Vagina (tissue), 2 donors: ENCODE measurements at regions not wholly inside any gene's neighbourhood (a gene's known extent, or its start where the extent isn't known, plus 50 kb on each side); places are given as distances from the start of the nearest gene placed in this dataset.

Source experiments
- DNase-seq, 2 donors: peaks; one replicate each; pipeline ENCODE4 v3.0.0-alpha.2; 2017; ENCODE audit errors: extremely low spot score in 2 of 2
- H3K27ac ChIP-seq: fragments of 200-600 bp; sonication (generic); one replicate; pipeline ENCODE4 v1.5.1; 2019
- H3K27me3 ChIP-seq: fragments of 200-600 bp; sonication (generic); one replicate; pipeline ENCODE4 v1.5.1; 2019
- H3K36me3 ChIP-seq, 2 donors: fragments of 200-600 bp; sonication (generic); one replicate each; pipeline ENCODE4 v1.5.1; 2017 to 2019
- H3K4me1 ChIP-seq: fragments of 200-600 bp; sonication (generic); one replicate; pipeline ENCODE4 v1.5.1; 2019
- H3K4me3 ChIP-seq, 2 donors: fragments of 200-600 bp; sonication (generic); 1 replicate in 1 of 2; 2 replicates in 1 of 2; pipeline ENCODE4 v1.5.1; 2016 to 2019
- H3K9me3 ChIP-seq: fragments of 200-600 bp; sonication (generic); one replicate; pipeline ENCODE4 v1.5.1; 2019
- POLR2A ChIP-seq, 2 donors: fragments of 450-650 bp; IDR thresholded peaks; one replicate each; pipeline ENCODE4 v1.6.1; 2017; ENCODE audit warnings: antibody characterized with exemption in 2 of 2, mild to moderate bottlenecking in 2 of 2, moderate library complexity in 2 of 2
- POLR2AphosphoS5 ChIP-seq, 2 donors: sonication (generic); formaldehyde crosslinking; IDR thresholded peaks; one replicate each; pipeline ENCODE4 v1.9.0; 2017; ENCODE audit warnings: antibody characterized with exemption in 2 of 2, mild to moderate bottlenecking in 2 of 2, low read depth in 1 of 2; ENCODE audit not compliant: insufficient read depth in 1 of 2
- intact Hi-C: fragments of 100-400 bp; cut with DNase I; formaldehyde crosslinking; loops from one replicate; pipeline ENCODE4 v1.15.1; 2023
- TF ChIP-seq, protein P1 (sequence below), 3 experiments: fragments of 450-650 bp in 2 of 3; fragments of 200-600 bp in 1 of 3; sonication (generic) in 1 of 3; IDR thresholded peaks; one replicate each; pipeline ENCODE4 v1.5.1; 2017 to 2019; ENCODE audit warnings: antibody characterized with exemption in 3 of 3, mild to moderate bottlenecking in 2 of 3, moderate library complexity in 2 of 3

- H3K9me3 ChIP-seq: no peaks in the 10 kb centered on the region
- H3K36me3 ChIP-seq: no peaks in the 10 kb centered on the region
- no peaks in the 10 kb centered on the region for H3K4me1 ChIP-seq
- TF ChIP-seq POLR2A (IDR thresholded peaks at IDR 0.05): no peak
- TF ChIP-seq, protein P1, sequence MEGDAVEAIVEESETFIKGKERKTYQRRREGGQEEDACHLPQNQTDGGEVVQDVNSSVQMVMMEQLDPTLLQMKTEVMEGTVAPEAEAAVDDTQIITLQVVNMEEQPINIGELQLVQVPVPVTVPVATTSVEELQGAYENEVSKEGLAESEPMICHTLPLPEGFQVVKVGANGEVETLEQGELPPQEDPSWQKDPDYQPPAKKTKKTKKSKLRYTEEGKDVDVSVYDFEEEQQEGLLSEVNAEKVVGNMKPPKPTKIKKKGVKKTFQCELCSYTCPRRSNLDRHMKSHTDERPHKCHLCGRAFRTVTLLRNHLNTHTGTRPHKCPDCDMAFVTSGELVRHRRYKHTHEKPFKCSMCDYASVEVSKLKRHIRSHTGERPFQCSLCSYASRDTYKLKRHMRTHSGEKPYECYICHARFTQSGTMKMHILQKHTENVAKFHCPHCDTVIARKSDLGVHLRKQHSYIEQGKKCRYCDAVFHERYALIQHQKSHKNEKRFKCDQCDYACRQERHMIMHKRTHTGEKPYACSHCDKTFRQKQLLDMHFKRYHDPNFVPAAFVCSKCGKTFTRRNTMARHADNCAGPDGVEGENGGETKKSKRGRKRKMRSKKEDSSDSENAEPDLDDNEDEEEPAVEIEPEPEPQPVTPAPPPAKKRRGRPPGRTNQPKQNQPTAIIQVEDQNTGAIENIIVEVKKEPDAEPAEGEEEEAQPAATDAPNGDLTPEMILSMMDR (IDR thresholded peaks at IDR 0.05): no peak
- TF ChIP-seq POLR2AphosphoS5 (IDR thresholded peaks at IDR 0.05; ENCODE audit: insufficient read depth in 1 of 2, low read depth in 1 of 2): no peak
- no peaks in the 10 kb centered on the region for H3K27me3 ChIP-seq
- no peak overlapping the region for H3K27ac ChIP-seq
- no peak overlapping the region for H3K4me3 ChIP-seq
- intact Hi-C loops: no loop called here
- no peak for DNase-seq
Observed at GRCh38 chr3:153090973-153091372, 71.1 kb upstream of the RAP2B start.

- Histone ChIP-seq H3K27ac (no peak overlapping the region), H3K4me3 (no peak overlapping the region), H3K4me1 (no peaks in the 10 kb centered on the region), H3K36me3 (no peaks in the 10 kb centered on the region), H3K27me3 (no peaks in the 10 kb centered on the region), H3K9me3 (no peaks in the 10 kb centered on the region)
- DNase-seq: no peak
- intact Hi-C loops: no loop called here
- TF ChIP-seq POLR2AphosphoS5 (IDR thresholded peaks at IDR 0.05; ENCODE audit: insufficient read depth in 1 of 2, low read depth in 1 of 2) (no peak), POLR2A (IDR thresholded peaks at IDR 0.05) (no peak)
- TF ChIP-seq, protein P1 (IDR thresholded peaks at IDR 0.05): no peak
Observed at GRCh38 chr3:153093629-153094028, 68.4 kb upstream of the RAP2B start.

DNA sequence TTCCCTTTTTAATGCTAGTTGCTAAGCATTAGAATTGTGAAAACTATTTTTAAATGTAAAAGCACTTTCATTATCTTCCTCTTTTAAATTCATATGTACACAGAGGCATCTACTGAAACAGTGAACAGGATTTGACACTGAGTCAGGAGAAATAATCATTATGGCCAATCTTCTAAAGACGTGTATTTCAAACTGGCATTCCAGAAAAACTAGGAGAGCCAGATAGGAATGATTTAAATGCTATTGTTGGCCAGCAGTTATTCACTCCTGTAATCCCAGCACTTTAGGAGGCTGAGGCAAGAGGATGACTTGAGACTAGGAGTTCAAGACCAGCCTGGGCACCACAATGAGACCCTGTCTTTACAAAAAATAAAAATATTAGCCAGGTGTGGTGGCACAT, 67.6 kb upstream of the RAP2B start:
- H3K27ac ChIP-seq: no peak overlapping the region
- H3K9me3 ChIP-seq: no peaks in the 10 kb centered on the region
- H3K4me1 ChIP-seq: no peaks in the 10 kb centered on the region
- no peak for TF ChIP-seq POLR2AphosphoS5 (IDR thresholded peaks at IDR 0.05; ENCODE audit: insufficient read depth in 1 of 2, low read depth in 1 of 2)
- no peak for TF ChIP-seq POLR2A (IDR thresholded peaks at IDR 0.05)
- TF ChIP-seq, protein P1 (IDR thresholded peaks at IDR 0.05): no peak
- no peaks in the 10 kb centered on the region for H3K27me3 ChIP-seq
- no peaks in the 10 kb centered on the region for H3K36me3 ChIP-seq
- H3K4me3 ChIP-seq: no peak overlapping the region
- intact Hi-C loops: no loop called here
- no peak for DNase-seq

GRCh38 chr3:153095441-153095840, 66.6 kb upstream of the RAP2B start:
- TF ChIP-seq POLR2AphosphoS5 (IDR thresholded peaks at IDR 0.05; ENCODE audit: insufficient read depth in 1 of 2, low read depth in 1 of 2) (no peak), POLR2A (IDR thresholded peaks at IDR 0.05) (no peak)
- TF ChIP-seq, protein P1 (IDR thresholded peaks at IDR 0.05): no peak

DNA sequence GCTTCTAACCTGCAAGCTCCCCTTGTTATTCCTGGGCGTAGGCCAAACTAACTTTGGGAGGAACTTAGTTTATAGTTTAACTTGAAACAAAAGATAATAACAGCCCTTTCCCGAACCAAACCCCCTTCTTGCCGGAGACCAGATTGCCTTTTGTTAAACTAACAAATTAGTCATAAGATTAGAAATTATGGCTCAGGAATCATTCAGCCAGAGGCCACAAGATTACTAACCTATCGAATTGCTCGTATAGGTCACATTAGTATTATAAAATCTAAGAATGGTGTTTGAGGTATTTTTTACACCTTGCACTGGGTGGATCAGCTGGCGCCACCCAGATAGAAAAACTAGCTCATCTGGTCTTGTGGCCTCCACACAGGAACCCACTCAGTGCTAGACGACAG, 65.3 kb upstream of the RAP2B start:
- Histone ChIP-seq H3K27ac (no peak overlapping the region), H3K4me3 (no peak overlapping the region), H3K27me3 (no peaks in the 10 kb centered on the region), H3K9me3 (no peaks in the 10 kb centered on the region), H3K36me3 (no peaks in the 10 kb centered on the region), H3K4me1 (no peaks in the 10 kb centered on the region)
- no peak for TF ChIP-seq POLR2AphosphoS5 (IDR thresholded peaks at IDR 0.05; ENCODE audit: insufficient read depth in 1 of 2, low read depth in 1 of 2)
- TF ChIP-seq POLR2A (IDR thresholded peaks at IDR 0.05): no peak
- TF ChIP-seq, protein P1 (IDR thresholded peaks at IDR 0.05): no peak
- DNase-seq: no peak
- intact Hi-C loops: no loop called here

More at GRCh38 chr3:153095441-153095840, 66.6 kb upstream of the RAP2B start:
- no peaks in the 10 kb centered on the region for H3K27me3 ChIP-seq
- H3K9me3 ChIP-seq: no peaks in the 10 kb centered on the region
- no peak overlapping the region for H3K4me3 ChIP-seq
- H3K4me1 ChIP-seq: no peaks in the 10 kb centered on the region
- DNase-seq: no peak
- no peak overlapping the region for H3K27ac ChIP-seq
- intact Hi-C loops: no loop called here
- H3K36me3 ChIP-seq: no peaks in the 10 kb centered on the region
